Smooth muscle cell (in vitro differentiated cells): ENCODE measurements at regions not wholly inside any gene's neighbourhood (a gene's known extent, or its start where the extent isn't known, plus 50 kb on each side); places are given as distances from the start of the nearest gene placed in this dataset.

Experiments used
- DNase-seq: peaks from one replicate; lab custom pipeline; 2025; ENCODE audit not compliant: unreplicated experiment; lab: John Stamatoyannopoulos, UW
- H2AFZ ChIP-seq: fragments of 200-600 bp; sonication (generic); 2 replicates; pipeline ENCODE4 v1.6.0; 2016; ENCODE audit warnings: antibody characterized with exemption, low read depth, mild to moderate bottlenecking
- H3F3A ChIP-seq: fragments of 200-600 bp; sonication (generic); 2 replicates; pipeline ENCODE4 v1.6.0; 2017; ENCODE audit warnings: antibody characterized with exemption, low read depth
- H3K27ac ChIP-seq: fragments of 200-600 bp; sonication (generic); 2 replicates; pipeline ENCODE4 v1.5.1; 2016; ENCODE audit warnings: low read depth, mild to moderate bottlenecking
- H3K27me3 ChIP-seq: fragments of 200-600 bp; sonication (generic); 2 replicates; pipeline ENCODE4 v1.6.1; 2016; ENCODE audit warnings: low read depth, mild to moderate bottlenecking
- H3K36me3 ChIP-seq: fragments of 200-600 bp; sonication (generic); 2 replicates; pipeline ENCODE4 v1.5.1; 2016; ENCODE audit warnings: low read depth
- H3K4me1 ChIP-seq: fragments of 200-600 bp; sonication (generic); 2 replicates; pipeline ENCODE4 v1.5.1; 2016; ENCODE audit warnings: low read depth
- H3K4me2 ChIP-seq: fragments of 200-600 bp; sonication (generic); 2 replicates; pipeline ENCODE4 v1.6.0; 2016; ENCODE audit warnings: mild to moderate bottlenecking
- H3K4me3 ChIP-seq: fragments of 200-600 bp; sonication (generic); 2 replicates; pipeline ENCODE4 v1.5.1; 2016; ENCODE audit warnings: mild to moderate bottlenecking
- H3K79me2 ChIP-seq: fragments of 200-600 bp; sonication (generic); 2 replicates; pipeline ENCODE4 v1.6.0; 2016; ENCODE audit warnings: low read depth, mild to moderate bottlenecking
- H3K9ac ChIP-seq: fragments of 200-600 bp; sonication (generic); 2 replicates; pipeline ENCODE4 v1.6.0; 2016; ENCODE audit warnings: low read depth
- H3K9me3 ChIP-seq: fragments of 200-600 bp; sonication (generic); replicated peaks from 2 replicates; pipeline ENCODE4 v1.5.1; 2016; ENCODE audit warnings: low read depth
- H4K20me1 ChIP-seq: fragments of 200-600 bp; sonication (generic); 2 replicates; pipeline ENCODE4 v1.6.0; 2016; ENCODE audit warnings: low read depth
- WGBS: methylation state at CpG from one replicate; pipeline ENCODE4 v1.1.7; 2016; ENCODE audit warnings: low lambda C conversion rate; 5-methylcytosine and 5-hydroxymethylcytosine counted together
- TF ChIP-seq, protein P1 (sequence below): fragments of 200-600 bp; sonication (generic); IDR thresholded peaks from 2 replicates; pipeline ENCODE4 v1.5.1; 2017; ENCODE audit warnings: borderline replicate concordance, mild to moderate bottlenecking, antibody characterized with exemption; ENCODE audit not compliant: insufficient read depth, poor library complexity, severe bottlenecking

DNA sequence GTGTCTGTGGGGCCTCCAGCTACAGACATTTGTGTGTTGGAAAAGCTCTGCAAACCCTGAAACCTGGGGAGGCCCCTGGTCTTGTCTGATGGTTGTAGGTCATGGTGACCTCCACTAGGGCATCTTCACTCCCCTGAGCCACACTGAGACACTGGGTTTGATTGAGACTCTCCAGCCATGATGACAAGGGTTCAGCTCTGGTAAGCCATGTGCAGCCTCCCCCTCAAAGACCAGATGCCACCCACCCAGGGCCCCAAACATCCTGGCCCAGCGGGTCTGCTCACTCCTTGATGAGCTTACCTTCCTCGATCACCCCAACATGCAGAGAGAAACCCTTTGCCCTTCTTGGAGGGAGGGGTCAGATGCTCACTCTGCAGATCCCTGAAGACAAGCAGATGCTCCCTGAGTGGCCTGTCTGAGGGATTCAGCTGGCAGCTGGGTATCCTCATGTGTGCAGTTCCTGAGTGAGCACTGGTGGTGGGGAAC lies 101.6 kb downstream of the METRNL start:
- Histone ChIP-seq H2AFZ (no peak overlapping the region), H3K79me2 (no peaks in the 10 kb centered on the region), H3K36me3 (no peaks in the 10 kb centered on the region), H3K9me3 (no peaks in the 10 kb centered on the region), H3K9ac (no peak overlapping the region), H3K4me1 (no peaks in the 10 kb centered on the region), H3K4me3 (no peak overlapping the region), H3K4me2 (no peak overlapping the region), H3K27me3 (no peaks in the 10 kb centered on the region), H3K27ac (no peak overlapping the region), H3F3A (no peaks in the 10 kb centered on the region), H4K20me1 (no peaks in the 10 kb centered on the region)
- no peak for DNase-seq
- TF ChIP-seq, protein P1, sequence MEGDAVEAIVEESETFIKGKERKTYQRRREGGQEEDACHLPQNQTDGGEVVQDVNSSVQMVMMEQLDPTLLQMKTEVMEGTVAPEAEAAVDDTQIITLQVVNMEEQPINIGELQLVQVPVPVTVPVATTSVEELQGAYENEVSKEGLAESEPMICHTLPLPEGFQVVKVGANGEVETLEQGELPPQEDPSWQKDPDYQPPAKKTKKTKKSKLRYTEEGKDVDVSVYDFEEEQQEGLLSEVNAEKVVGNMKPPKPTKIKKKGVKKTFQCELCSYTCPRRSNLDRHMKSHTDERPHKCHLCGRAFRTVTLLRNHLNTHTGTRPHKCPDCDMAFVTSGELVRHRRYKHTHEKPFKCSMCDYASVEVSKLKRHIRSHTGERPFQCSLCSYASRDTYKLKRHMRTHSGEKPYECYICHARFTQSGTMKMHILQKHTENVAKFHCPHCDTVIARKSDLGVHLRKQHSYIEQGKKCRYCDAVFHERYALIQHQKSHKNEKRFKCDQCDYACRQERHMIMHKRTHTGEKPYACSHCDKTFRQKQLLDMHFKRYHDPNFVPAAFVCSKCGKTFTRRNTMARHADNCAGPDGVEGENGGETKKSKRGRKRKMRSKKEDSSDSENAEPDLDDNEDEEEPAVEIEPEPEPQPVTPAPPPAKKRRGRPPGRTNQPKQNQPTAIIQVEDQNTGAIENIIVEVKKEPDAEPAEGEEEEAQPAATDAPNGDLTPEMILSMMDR, result no peak
- WGBS, result 92% methylated on average over 2 of the region's 2 CpGs

DNA sequence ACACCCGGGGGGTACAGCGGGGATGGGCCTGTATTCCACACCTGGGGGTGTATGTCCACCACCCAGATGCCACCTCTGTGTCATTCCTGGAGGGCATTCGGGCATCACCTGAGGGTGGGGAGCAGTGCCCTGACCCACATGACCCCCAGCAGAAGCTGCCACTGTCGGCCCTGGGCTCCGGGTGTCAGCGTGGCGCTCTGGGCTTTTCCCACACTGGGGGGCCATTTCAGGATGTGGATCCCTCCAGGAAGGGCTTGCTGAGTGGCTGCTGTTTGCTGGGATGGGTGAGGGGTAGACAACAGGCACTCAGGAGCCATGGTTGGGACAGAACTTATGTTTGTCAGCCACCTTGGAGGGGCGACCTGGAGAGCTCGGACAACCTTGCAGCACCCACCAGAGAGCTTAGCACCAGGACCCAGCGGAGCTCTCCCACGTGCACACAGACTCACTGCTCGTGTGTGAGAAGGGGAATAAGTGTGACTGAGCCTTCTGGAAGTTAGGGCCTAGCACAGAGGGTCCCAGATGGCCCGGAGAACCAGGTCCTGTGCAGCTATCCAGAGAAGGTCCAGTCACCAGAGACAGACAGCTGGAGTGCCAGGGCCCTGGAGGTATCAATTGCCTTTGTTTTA lies 102.7 kb downstream of the METRNL start:
- Histone ChIP-seq H3K4me2 (no peak overlapping the region), H3K9ac (no peak overlapping the region), H3K79me2 (no peaks in the 10 kb centered on the region), H3K4me3 (no peak overlapping the region), H4K20me1 (no peaks in the 10 kb centered on the region), H3K27me3 (no peaks in the 10 kb centered on the region), H2AFZ (no peak overlapping the region), H3K27ac (no peak overlapping the region), H3K4me1 (no peaks in the 10 kb centered on the region), H3F3A (no peaks in the 10 kb centered on the region), H3K36me3 (no peaks in the 10 kb centered on the region), H3K9me3 (no peaks in the 10 kb centered on the region)
- DNase-seq, result no peak
- TF ChIP-seq, protein P1, result no peak
- 95% methylated on average over 13 of the region's 13 CpGs for WGBS

DNA sequence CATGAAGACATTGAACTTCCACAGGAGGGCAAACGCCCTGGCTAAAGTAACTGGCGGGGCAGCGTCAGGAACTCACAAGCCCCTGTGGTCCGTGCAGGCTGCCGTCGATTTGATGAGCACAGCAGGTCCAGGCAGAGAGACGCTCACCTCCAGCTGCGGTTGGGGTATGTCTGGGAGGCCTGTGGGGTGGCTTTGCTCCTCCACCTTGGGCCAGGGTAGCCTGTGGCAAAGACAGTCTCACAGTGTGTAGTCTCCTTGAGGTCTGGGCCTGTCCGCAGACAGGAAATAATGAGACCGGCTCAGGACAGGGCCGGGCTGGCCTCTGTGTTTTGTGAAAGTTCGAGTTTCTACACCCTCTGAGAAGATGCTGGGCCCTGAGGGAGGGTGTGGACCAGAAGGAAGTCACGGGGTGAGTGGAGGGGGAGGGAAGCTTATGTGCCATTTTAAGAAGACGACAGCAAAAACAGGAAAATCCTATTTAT lies 103.3 kb downstream of the METRNL start:
- WGBS, result 86% methylated on average over 14 of the region's 14 CpGs
- Histone ChIP-seq H4K20me1 (no peaks in the 10 kb centered on the region), H3K36me3 (no peaks in the 10 kb centered on the region), H3K79me2 (no peaks in the 10 kb centered on the region), H3K27me3 (no peaks in the 10 kb centered on the region), H3K4me1 (no peaks in the 10 kb centered on the region), H3K4me3 (no peak overlapping the region), H3F3A (no peaks in the 10 kb centered on the region), H3K9me3 (no peaks in the 10 kb centered on the region), H3K27ac (no peak overlapping the region), H2AFZ (no peak overlapping the region), H3K4me2 (no peak overlapping the region), H3K9ac (no peak overlapping the region)
- TF ChIP-seq, protein P1, result no peak
- no peak for DNase-seq
